ENCODE measurements at regions not wholly inside any gene's neighbourhood (a gene's known extent, or its start where the extent isn't known, plus 50 kb on each side); places are given as distances from the start of the nearest gene placed in this dataset.

DNA sequence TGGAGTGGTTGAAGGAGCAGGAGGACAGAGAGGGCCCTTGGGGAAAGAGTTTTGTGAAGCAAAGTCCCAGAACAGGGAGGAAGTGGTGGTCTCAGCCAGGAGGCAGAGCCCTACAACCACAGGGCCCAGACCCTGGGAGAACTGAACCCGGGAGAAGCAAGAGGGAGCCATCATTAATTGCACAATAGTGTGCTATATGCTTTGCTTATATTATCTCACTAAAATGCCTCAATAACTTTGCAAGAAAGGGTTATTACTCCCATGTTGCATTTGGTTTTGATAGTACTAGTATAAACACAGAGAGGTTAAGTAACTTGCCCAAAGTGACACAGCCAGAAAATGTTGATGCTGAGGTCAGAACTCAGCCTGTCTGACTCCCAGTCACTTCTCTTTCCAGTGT lies 124.3 kb downstream of the FOXD2 start:
- TF ChIP-seq SIN3A (IDR thresholded peaks at IDR 0.05; ENCODE audit: borderline replicate concordance, insufficient read depth, low read length), result no peak
- no peak for TF ChIP-seq FOXP2 (optimal IDR thresholded peaks at IDR 0.05; ENCODE audit: borderline replicate concordance, extremely low read depth, extremely low read length, insufficient read depth)
- no peak for TF ChIP-seq POLR2AphosphoS5 (IDR thresholded peaks at IDR 0.05; ENCODE audit: low read depth, low read length)
- TF ChIP-seq TAF1 (IDR thresholded peaks at IDR 0.05; ENCODE audit: borderline replicate concordance, insufficient read depth, low read length), result no peak

DNA sequence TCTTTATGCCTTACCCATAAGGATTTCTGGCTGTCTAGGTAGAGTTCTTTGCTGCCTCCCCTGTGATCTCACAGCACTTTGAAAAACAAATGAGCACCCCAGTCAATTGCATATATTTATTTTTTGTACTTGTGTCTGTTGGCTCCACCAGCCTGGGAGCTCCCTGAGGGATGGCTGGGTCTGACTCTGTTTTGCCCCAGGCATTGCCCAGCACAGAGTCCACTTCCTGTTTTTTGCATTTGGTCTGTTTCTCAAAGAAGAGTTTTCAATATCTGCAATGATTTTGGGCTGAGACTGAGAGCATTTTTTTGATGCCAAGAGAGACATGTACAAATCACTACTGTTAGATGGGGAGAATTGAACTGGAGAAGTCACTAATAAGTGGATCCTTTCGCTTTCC lies 125.0 kb downstream of the FOXD2 start:
- TF ChIP-seq POLR2AphosphoS5 (IDR thresholded peaks at IDR 0.05; ENCODE audit: low read depth, low read length), result no peak

DNA sequence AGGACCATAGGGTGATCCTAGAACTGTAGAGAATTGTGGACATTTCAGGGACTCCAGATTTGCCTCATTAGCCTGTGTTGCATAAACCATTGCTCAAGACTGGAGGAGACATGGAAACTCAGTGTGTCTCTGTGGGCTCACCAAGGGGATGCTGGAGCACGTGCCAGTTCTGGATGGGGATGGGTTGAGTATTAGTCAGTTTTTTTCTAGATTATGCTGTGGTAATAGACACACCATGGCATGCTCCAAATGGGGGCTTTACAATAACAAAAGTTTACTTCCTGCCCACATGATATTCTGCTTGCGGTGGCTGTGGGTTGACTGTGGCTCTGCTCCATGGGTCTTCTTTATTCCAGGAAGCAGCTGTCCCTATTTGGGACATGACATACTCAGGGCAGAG lies 125.4 kb downstream of the FOXD2 start:
- TF ChIP-seq FOXP2 (optimal IDR thresholded peaks at IDR 0.05; ENCODE audit: borderline replicate concordance, extremely low read depth, extremely low read length, insufficient read depth), result no peak
- no peak for TF ChIP-seq SIN3A (IDR thresholded peaks at IDR 0.05; ENCODE audit: borderline replicate concordance, insufficient read depth, low read length)
- no peak for TF ChIP-seq POLR2AphosphoS5 (IDR thresholded peaks at IDR 0.05; ENCODE audit: low read depth, low read length)
- TF ChIP-seq TAF1 (IDR thresholded peaks at IDR 0.05; ENCODE audit: borderline replicate concordance, insufficient read depth, low read length), result no peak
- TF ChIP-seq, protein P1, sequence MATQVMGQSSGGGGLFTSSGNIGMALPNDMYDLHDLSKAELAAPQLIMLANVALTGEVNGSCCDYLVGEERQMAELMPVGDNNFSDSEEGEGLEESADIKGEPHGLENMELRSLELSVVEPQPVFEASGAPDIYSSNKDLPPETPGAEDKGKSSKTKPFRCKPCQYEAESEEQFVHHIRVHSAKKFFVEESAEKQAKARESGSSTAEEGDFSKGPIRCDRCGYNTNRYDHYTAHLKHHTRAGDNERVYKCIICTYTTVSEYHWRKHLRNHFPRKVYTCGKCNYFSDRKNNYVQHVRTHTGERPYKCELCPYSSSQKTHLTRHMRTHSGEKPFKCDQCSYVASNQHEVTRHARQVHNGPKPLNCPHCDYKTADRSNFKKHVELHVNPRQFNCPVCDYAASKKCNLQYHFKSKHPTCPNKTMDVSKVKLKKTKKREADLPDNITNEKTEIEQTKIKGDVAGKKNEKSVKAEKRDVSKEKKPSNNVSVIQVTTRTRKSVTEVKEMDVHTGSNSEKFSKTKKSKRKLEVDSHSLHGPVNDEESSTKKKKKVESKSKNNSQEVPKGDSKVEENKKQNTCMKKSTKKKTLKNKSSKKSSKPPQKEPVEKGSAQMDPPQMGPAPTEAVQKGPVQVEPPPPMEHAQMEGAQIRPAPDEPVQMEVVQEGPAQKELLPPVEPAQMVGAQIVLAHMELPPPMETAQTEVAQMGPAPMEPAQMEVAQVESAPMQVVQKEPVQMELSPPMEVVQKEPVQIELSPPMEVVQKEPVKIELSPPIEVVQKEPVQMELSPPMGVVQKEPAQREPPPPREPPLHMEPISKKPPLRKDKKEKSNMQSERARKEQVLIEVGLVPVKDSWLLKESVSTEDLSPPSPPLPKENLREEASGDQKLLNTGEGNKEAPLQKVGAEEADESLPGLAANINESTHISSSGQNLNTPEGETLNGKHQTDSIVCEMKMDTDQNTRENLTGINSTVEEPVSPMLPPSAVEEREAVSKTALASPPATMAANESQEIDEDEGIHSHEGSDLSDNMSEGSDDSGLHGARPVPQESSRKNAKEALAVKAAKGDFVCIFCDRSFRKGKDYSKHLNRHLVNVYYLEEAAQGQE (IDR thresholded peaks at IDR 0.05; ENCODE audit: insufficient read depth in 1 of 2, low read depth in 2 of 2, low read length in 2 of 2), result no peak

DNA sequence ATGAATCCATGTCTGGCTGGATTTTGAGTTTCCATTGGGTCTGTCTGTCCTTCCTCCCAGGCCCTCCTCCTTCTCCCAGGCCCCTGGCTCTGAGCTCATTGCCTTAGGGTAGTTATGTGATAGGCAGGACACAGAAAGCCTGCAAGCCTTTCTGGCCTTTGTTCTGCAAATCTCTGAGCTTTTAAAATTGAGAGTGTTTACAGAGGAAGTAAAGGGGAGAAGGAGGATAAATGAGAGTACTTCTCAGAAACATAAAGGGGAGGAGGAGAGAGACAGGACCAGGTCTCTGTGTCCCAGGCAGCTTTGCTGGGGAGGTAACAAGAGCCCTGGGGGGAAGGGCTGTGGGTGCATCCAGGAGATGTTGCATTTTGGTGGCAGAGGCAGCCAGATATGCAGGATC lies 126.7 kb downstream of the FOXD2 start:
- TF ChIP-seq, protein P1 (IDR thresholded peaks at IDR 0.05; ENCODE audit: insufficient read depth in 1 of 2, low read depth in 2 of 2, low read length in 2 of 2), result no peak
- no peak for TF ChIP-seq SIN3A (IDR thresholded peaks at IDR 0.05; ENCODE audit: borderline replicate concordance, insufficient read depth, low read length)
- TF ChIP-seq FOXP2 (optimal IDR thresholded peaks at IDR 0.05; ENCODE audit: borderline replicate concordance, extremely low read depth, extremely low read length, insufficient read depth), result no peak
- TF ChIP-seq TAF1 (IDR thresholded peaks at IDR 0.05; ENCODE audit: borderline replicate concordance, insufficient read depth, low read length), result no peak

DNA sequence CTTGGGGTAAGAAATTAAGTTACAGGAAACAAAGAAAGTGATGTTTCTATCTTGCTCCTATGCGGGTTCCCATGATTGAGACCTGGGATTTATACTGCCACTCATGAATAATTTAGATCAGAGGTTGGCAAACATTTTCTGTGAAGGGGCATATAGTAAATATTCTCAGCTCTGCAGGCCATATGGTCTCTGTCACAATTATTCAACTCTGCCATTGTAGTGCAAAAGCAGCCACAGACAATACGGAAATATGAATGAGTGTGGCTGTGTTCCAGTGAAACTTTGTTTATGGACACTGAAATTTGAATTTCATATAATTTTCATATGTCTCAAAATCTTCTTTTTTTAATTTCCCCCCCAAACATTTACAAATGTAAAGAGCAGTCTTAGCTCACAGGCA lies 127.2 kb downstream of the FOXD2 start:
- TF ChIP-seq, protein P1 (IDR thresholded peaks at IDR 0.05; ENCODE audit: insufficient read depth in 1 of 2, low read depth in 2 of 2, low read length in 2 of 2), result no peak
- TF ChIP-seq POLR2AphosphoS5 (IDR thresholded peaks at IDR 0.05; ENCODE audit: low read depth, low read length) (no peak), FOXP2 (optimal IDR thresholded peaks at IDR 0.05; ENCODE audit: borderline replicate concordance, extremely low read depth, extremely low read length, insufficient read depth) (no peak)

DNA sequence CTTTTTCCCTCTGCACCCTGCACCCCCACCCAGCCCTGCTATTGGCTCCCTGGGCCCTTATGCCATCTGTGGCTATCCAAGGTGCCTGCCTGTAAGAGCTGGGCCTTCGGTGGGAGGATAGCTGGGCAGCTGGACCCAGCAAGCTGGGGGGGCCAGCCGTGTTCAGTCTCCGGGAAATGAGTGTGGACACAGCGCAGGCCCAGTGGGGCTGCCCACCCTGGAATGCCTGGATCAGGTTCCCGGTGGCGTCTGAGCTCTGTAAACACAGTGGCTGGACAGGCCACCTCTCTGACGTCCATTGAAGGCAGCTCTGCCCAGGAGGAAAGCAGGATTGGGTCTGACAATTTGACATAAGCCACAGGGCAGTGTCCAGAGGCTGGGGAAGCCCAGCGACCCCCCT lies 127.8 kb downstream of the FOXD2 start:
- TF ChIP-seq TAF1 (IDR thresholded peaks at IDR 0.05; ENCODE audit: borderline replicate concordance, insufficient read depth, low read length), result no peak
- no peak for TF ChIP-seq SIN3A (IDR thresholded peaks at IDR 0.05; ENCODE audit: borderline replicate concordance, insufficient read depth, low read length)
- TF ChIP-seq, protein P1 (IDR thresholded peaks at IDR 0.05; ENCODE audit: insufficient read depth in 1 of 2, low read depth in 2 of 2, low read length in 2 of 2), result no peak
- TF ChIP-seq FOXP2 (optimal IDR thresholded peaks at IDR 0.05; ENCODE audit: borderline replicate concordance, extremely low read depth, extremely low read length, insufficient read depth), result no peak
- TF ChIP-seq POLR2AphosphoS5 (IDR thresholded peaks at IDR 0.05; ENCODE audit: low read depth, low read length), result no peak
